K562 (cell line): ENCODE measurements at regions not wholly inside any gene's neighbourhood (a gene's known extent, or its start where the extent isn't known, plus 50 kb on each side); places are given as distances from the start of the nearest gene placed in this dataset.

Source experiments
- ATAC-seq: fragments of 200-7000 bp; cut with Tn5 transposase; 3 replicates; pipeline ENCODE4 v1.9.1; 2020; ENCODE audit warnings: moderate library complexity
- BruUV-seq: library from RNA; stranded (reverse); fragments of 400-500 nt; replicated peaks from 2 replicates; lab custom pipeline; 2021; lab: Mats Ljungman, UMichigan
- CTCF ChIA-PET: fragments of 300-600 bp; formaldehyde crosslinking; extraction: SDS; loops from one replicate; lab custom pipeline; 2021; ENCODE audit warnings: low intra/inter-chr PET ratio; lab: Yijun Ruan, JAX
- POLR2A ChIA-PET: fragments of 300-600, 350-650 bp; sonication (Branson Sonifier 250); formaldehyde crosslinking; extraction: SDS; loops from one replicate; lab custom pipeline; 2021; ENCODE audit warnings: antibody characterized with exemption, inconsistent platforms; lab: Yijun Ruan, JAX
- DNase-seq, 4 experiments: peaks; one replicate each; pipeline versions ENCODE4 v3.0.0 to v3.0.0-alpha.2; 2011 to 2018; ENCODE audit warnings: low spot score in 3 of 4, mixed read lengths in 3 of 4; ENCODE audit errors: extremely low read depth in 1 of 4
- FAIRE-seq: peaks from 2 replicates; lab custom pipeline; 2011; peaks lifted over from hg19 to GRCh38; lab: Jason Lieb, UNC
- H2AFZ ChIP-seq: 2 replicates; pipeline ENCODE4 v1.6.0; 2011; ENCODE audit warnings: low read depth, low read length, control low read depth, inconsistent platforms
- H3K27ac ChIP-seq: fragments of 200-600 bp; 3 replicates; pipeline ENCODE4 v1.8.0; 2011; ENCODE audit warnings: low read depth, mild to moderate bottlenecking, control low read depth, inconsistent platforms, low read length, moderate library complexity, mixed read lengths; ENCODE audit errors: extremely low read depth
- H3K27me3 ChIP-seq, 2 experiments: fragments of 300-600 bp in 1 of 2; 2 replicates in 1 of 2; 3 replicates in 1 of 2; pipeline versions ENCODE4 v1.6.0 to v1.8.0; 2011; ENCODE audit warnings: inconsistent platforms in 2 of 2, low read length in 2 of 2, mild to moderate bottlenecking in 1 of 2, mixed read lengths in 1 of 2, moderate library complexity in 1 of 2; ENCODE audit not compliant: control insufficient read depth in 2 of 2, insufficient read depth in 2 of 2
- H3K36me3 ChIP-seq: fragments of 300-600 bp; 3 replicates; pipeline ENCODE4 v1.8.0; 2011; ENCODE audit warnings: mild to moderate bottlenecking, low read length, inconsistent platforms; ENCODE audit not compliant: control insufficient read depth, insufficient read depth
- H3K4me1 ChIP-seq, 2 experiments: fragments of 200-600 bp in 1 of 2; replicated peaks in 1 of 2; 2 replicates in 1 of 2; 3 replicates in 1 of 2; pipeline versions ENCODE4 v1.5.1 to v1.8.0; 2011; ENCODE audit warnings: inconsistent platforms in 2 of 2, low read length in 2 of 2, mild to moderate bottlenecking in 1 of 2, mixed read lengths in 1 of 2, moderate library complexity in 1 of 2; ENCODE audit not compliant: control insufficient read depth in 2 of 2, insufficient read depth in 2 of 2
- H3K4me2 ChIP-seq: 2 replicates; pipeline ENCODE4 v1.6.1; 2011; ENCODE audit warnings: low read length, control low read depth, inconsistent platforms, mixed read lengths; ENCODE audit not compliant: insufficient read depth
- H3K4me3 ChIP-seq: fragments of 200-600 bp; sonication (generic), shearing (Covaris generic); 2 replicates; pipeline ENCODE4 v1.5.1; 2016; ENCODE audit warnings: control low read depth, inconsistent platforms
- H3K79me2 ChIP-seq: fragments of 200-600 bp; 3 replicates; pipeline ENCODE4 v1.8.0; 2011; ENCODE audit warnings: low read length, inconsistent platforms; ENCODE audit not compliant: control insufficient read depth, insufficient read depth
- H3K9ac ChIP-seq, 2 experiments: 2 replicates each; pipeline versions ENCODE4 v1.6.0 to v1.6.1; 2011; ENCODE audit warnings: low read depth in 2 of 2, low read length in 2 of 2, control low read depth in 1 of 2, inconsistent platforms in 1 of 2, mild to moderate bottlenecking in 1 of 2, mixed read lengths in 1 of 2; ENCODE audit not compliant: insufficient read depth in 1 of 2
- H3K9me1 ChIP-seq: one replicate; pipeline ENCODE4 v1.6.0; 2011; ENCODE audit warnings: inconsistent platforms, mild to moderate bottlenecking, low read length, moderate library complexity; ENCODE audit not compliant: control insufficient read depth, insufficient read depth
- H3K9me3 ChIP-seq: replicated peaks from 2 replicates; pipeline ENCODE4 v1.5.1; 2011; ENCODE audit warnings: low read depth, low read length, inconsistent platforms; ENCODE audit not compliant: control insufficient read depth, insufficient read depth
- H4K20me1 ChIP-seq: replicated peaks from 2 replicates; pipeline ENCODE4 v1.6.1; 2011; ENCODE audit warnings: low read length, inconsistent platforms, mixed read lengths; ENCODE audit not compliant: control insufficient read depth, insufficient read depth
- ARID1B ChIP-seq: fragments of 450-650 bp; IDR thresholded peaks from 2 replicates; pipeline ENCODE4 v1.6.1; 2016; ENCODE audit warnings: antibody characterized with exemption, mild to moderate bottlenecking, inconsistent platforms
- ATF3 ChIP-seq, 2 experiments: fragments of 450-650 bp in 1 of 2; sonication (generic) in 1 of 2; formaldehyde crosslinking in 1 of 2; IDR thresholded peaks in 1 of 2; conservative IDR thresholded peaks in 1 of 2; 2 replicates each; pipeline versions ENCODE4 v1.6.1 to v1.8.1; 2016 to 2023; ENCODE audit warnings: mild to moderate bottlenecking in 2 of 2, moderate library complexity in 2 of 2, inconsistent platforms in 1 of 2, missing genetic modification reagents in 1 of 2
- ATF7 ChIP-seq: fragments of 450-650 bp; IDR thresholded peaks from 2 replicates; pipeline ENCODE4 v1.7.1; 2014; ENCODE audit warnings: mild to moderate bottlenecking, moderate library complexity
- CEBPG ChIP-seq, 3 experiments: fragments of 200-800 bp in 1 of 3; sonication (Bioruptor generic) in 1 of 3; sonication (generic) in 1 of 3; formaldehyde crosslinking in 1 of 3; IDR thresholded peaks in 2 of 3; conservative IDR thresholded peaks in 1 of 3; 2 replicates each; pipeline versions ENCODE4 v1.6.1 to v1.8.0; 2016 to 2022; ENCODE audit warnings: missing compliant biosample characterization in 2 of 3, missing genetic modification characterization in 2 of 3, mild to moderate bottlenecking in 1 of 3, missing genetic modification reagents in 1 of 3
- CHD1 ChIP-seq: fragments of 200-600 bp; sonication (generic); IDR thresholded peaks from one replicate; pipeline ENCODE4 v1.6.1; 2012; ENCODE audit warnings: mild to moderate bottlenecking, moderate library complexity, low read length, inconsistent platforms
- RAD51 ChIP-seq: fragments of 450-650 bp; IDR thresholded peaks from 2 replicates; pipeline ENCODE4 v1.7.1; 2016; ENCODE audit warnings: low read depth, mild to moderate bottlenecking, borderline replicate concordance
- SLC30A9 ChIP-seq: fragments of 250-450 bp; sonication (Bioruptor Pico); IDR thresholded peaks from 2 replicates; pipeline ENCODE4 v1.8.0; 2022; ENCODE audit warnings: mild to moderate bottlenecking, moderate library complexity
- SPI1 ChIP-seq: IDR thresholded peaks from 2 replicates; pipeline ENCODE4 v1.6.1; 2011; ENCODE audit warnings: low read depth, low read length, control low read depth, borderline replicate concordance
- TEAD4 ChIP-seq, 2 experiments: sonication (generic) in 1 of 2; formaldehyde crosslinking in 1 of 2; IDR thresholded peaks; 2 replicates each; pipeline versions ENCODE4 v1.6.1 to v1.8.0; 2012 to 2022; ENCODE audit warnings: borderline replicate concordance in 1 of 2, inconsistent platforms in 1 of 2, low read length in 1 of 2, mild to moderate bottlenecking in 1 of 2, missing genetic modification reagents in 1 of 2
- TRIM25 ChIP-seq: fragments of 450-650 bp; IDR thresholded peaks from 2 replicates; pipeline ENCODE4 v1.7.0; 2016; ENCODE audit warnings: borderline replicate concordance
- ZEB2 ChIP-seq: fragments of 450-650 bp; IDR thresholded peaks from 2 replicates; pipeline ENCODE4 v1.6.1; 2016
- ZNF584 ChIP-seq: fragments of 200-800 bp; sonication (Bioruptor generic); IDR thresholded peaks from 2 replicates; pipeline ENCODE4 v1.6.1; 2016; ENCODE audit warnings: low read depth, mild to moderate bottlenecking, missing genetic modification characterization, missing compliant biosample characterization
- WGBS: fragments of 100-300 bp; shearing (Covaris generic); methylation state at CpG from one replicate; pipeline ENCODE4 v1.1.6; 2016; ENCODE audit warnings: low coverage, mixed read lengths; ENCODE audit not compliant: insufficient coverage; ENCODE audit errors: missing lambda C conversion rate; 5-methylcytosine and 5-hydroxymethylcytosine counted together
- in situ Hi-C: fragments of 300-500 bp; cut with MboI; formaldehyde crosslinking; loops from 4 replicates; pipeline ENCODE4 v1.15.0; 2018; ENCODE audit warnings: inconsistent platforms, mixed read lengths
- intact Hi-C: fragments of 100-400 bp; cut with micrococcal nuclease; formaldehyde crosslinking; loops from 2 replicates; pipeline ENCODE4 v1.14.2; 2022

GRCh38 chrX:10875995-10876394 lies 235.1 kb upstream of the HCCS start:
- Histone ChIP-seq H3K27ac (no peak overlapping the region), H3K9me3 (no peaks in the 10 kb centered on the region), H3K79me2 (no peaks in the 10 kb centered on the region), H2AFZ (no peak overlapping the region), H3K27me3 (no peaks in the 10 kb centered on the region), H3K36me3 (no peaks in the 10 kb centered on the region), H4K20me1 (no peaks in the 10 kb centered on the region), H3K4me3 (no peak overlapping the region), H3K9ac (no peak overlapping the region), H3K4me1 (no peaks in the 10 kb centered on the region), H3K4me2 (no peak overlapping the region), H3K9me1 (no peaks in the 10 kb centered on the region)
- ChIA-PET CTCF (no interaction called here), POLR2A (no interaction called here)
- FAIRE-seq (no peak), ATAC-seq (no peak; the same call in 2 of the 3 replicates), DNase-seq (no peak)
- TF ChIP-seq ZEB2 (no peak), SPI1 (peak; percentile 83; the same call in 1 of the 2 replicates)
- no TSS peak for BruUV-seq
- intact Hi-C loops, result loop anchor here (10.0 kb wide), 1 partner anchor 259 kb away; no protein-coding TSS in a partner anchor
- in situ Hi-C loops, result no loop called here
- WGBS, result 29% methylated on average over 1 of the region's 1 CpG

DNA sequence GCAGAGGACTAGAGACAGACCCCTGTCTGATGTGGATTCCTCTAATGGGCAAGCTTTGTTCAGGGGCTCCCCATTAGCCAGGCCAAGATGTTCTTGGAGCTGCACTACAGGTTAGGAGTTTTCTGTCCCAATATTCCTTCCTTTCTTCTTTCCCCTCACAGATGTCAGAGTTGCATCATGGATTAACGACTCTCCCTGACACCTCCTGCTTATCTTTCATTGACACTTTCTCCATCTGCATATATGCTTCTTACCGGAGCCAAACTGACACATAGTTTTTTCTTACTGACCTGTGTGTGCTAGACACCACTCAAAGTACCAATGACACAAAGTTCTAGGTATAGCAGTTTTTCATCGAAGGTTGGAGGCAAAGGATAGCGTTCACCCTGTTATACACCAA lies 228.6 kb upstream of the HCCS start:
- ChIA-PET CTCF (no interaction called here), POLR2A (no interaction called here)
- H3K9me3 ChIP-seq, result no peaks in the 10 kb centered on the region
- no peak overlapping the region for H3K4me3 ChIP-seq
- no peaks in the 10 kb centered on the region for H3K36me3 ChIP-seq
- FAIRE-seq (no peak), DNase-seq (peak in 2 of 4 experiments; percentile 4 to 8), ATAC-seq (peak; percentile 86)
- H3K4me2 ChIP-seq, result peak overlapping the region; percentile 49; the same call in 1 of the 2 replicates
- H3K27ac ChIP-seq, result no peak overlapping the region; the same call in 2 of the 3 replicates
- no peaks in the 10 kb centered on the region for H3K9me1 ChIP-seq
- H3K4me1 ChIP-seq, result peaks cover 0 to 12% of the 10 kb centered on the region in 2 experiments; a peak in 3 of 5 replicates
- BruUV-seq, result no TSS peak
- H2AFZ ChIP-seq, result 0 out of 2 replicates have a peak overlapping the region, but pooled peaks have one; percentile 39
- in situ Hi-C loops, result no loop called here
- intact Hi-C loops, result no loop called here
- no peaks in the 10 kb centered on the region for H3K27me3 ChIP-seq
- no peak overlapping the region; a peak in 1 of 4 replicates for H3K9ac ChIP-seq
- WGBS, result 0% methylated on average over 4 of the region's 4 CpGs
- H3K79me2 ChIP-seq, result no peaks in the 10 kb centered on the region
- no peaks in the 10 kb centered on the region for H4K20me1 ChIP-seq
- no peak for TF ChIP-seq CEBPG (CRISPR knock-in tag; IDR thresholded peaks at IDR 0.05)
- peak in 1 of 2 experiments; percentile 61; a peak in 2 of 4 replicates for TF ChIP-seq CEBPG (tag; conservative IDR thresholded peaks at IDR 0.05 in 1 of 2, IDR thresholded peaks at IDR 0.05 in 1 of 2)
- TF ChIP-seq CHD1, result no peak
- TF ChIP-seq ZNF584 (CRISPR knock-in tag), result no peak
- peak; percentile 67 for TF ChIP-seq TEAD4 (IDR thresholded peaks at IDR 0.05; ENCODE audit: low read length)
- TF ChIP-seq TEAD4 (CRISPR knock-in tag; IDR thresholded peaks at IDR 0.05; ENCODE audit: borderline replicate concordance), result no peak
- TF ChIP-seq TRIM25, result no peak
- TF ChIP-seq ARID1B, result peak; percentile 75
- TF ChIP-seq ATF7, result peak; percentile 51; the same call in 1 of the 2 replicates
- TF ChIP-seq RAD51, result no peak
- TF ChIP-seq SLC30A9 (CRISPR knock-in tag), result no peak
- TF ChIP-seq ATF3 (IDR thresholded peaks at IDR 0.05), result peak; percentile 84
- no peak for TF ChIP-seq ATF3 (CRISPR knock-in tag; conservative IDR thresholded peaks at IDR 0.05)
